IMR-90 (cell line): ENCODE measurements at regions not wholly inside any gene's neighbourhood (a gene's known extent, or its start where the extent isn't known, plus 50 kb on each side); places are given as distances from the start of the nearest gene placed in this dataset.

ENCODE experiments used
- CHD1 ChIP-seq: IDR thresholded peaks from 2 replicates; pipeline ENCODE4 v1.6.1; 2012; ENCODE audit warnings: low read depth, low read length, improper control_type of control experiment
- CTCF ChIP-seq: conservative IDR thresholded peaks from 2 replicates; pipeline ENCODE4 v1.5.1; 2012; ENCODE audit warnings: mild to moderate bottlenecking, low read depth, low read length, improper control_type of control experiment
- POLR2A ChIP-seq: IDR thresholded peaks from 2 replicates; pipeline ENCODE4 v1.6.1; 2012; ENCODE audit warnings: mild to moderate bottlenecking, low read depth, low read length
- RAD21 ChIP-seq: IDR thresholded peaks from 2 replicates; pipeline ENCODE4 v1.6.1; 2012; ENCODE audit warnings: low read length, improper control_type of control experiment

- TF ChIP-seq CTCF (no peak), RAD21 (no peak), POLR2A (no peak), CHD1 (no peak)
Measured at GRCh38 chr3:118369892-118370491, 664.7 kb downstream of the IGSF11 start.
